ENCODE measurements at regions not wholly inside any gene's neighbourhood (a gene's known extent, or its start where the extent isn't known, plus 50 kb on each side); places are given as distances from the start of the nearest gene placed in this dataset.
A peak's percentile ranks its signal among the peaks of the same experiment; 100 is the strongest.
"Not testable (repeated sequence)": the region's sequence is repeated elsewhere in the genome, so short reads cannot be mapped to it uniquely, and the experiment has no call there.

DNA sequence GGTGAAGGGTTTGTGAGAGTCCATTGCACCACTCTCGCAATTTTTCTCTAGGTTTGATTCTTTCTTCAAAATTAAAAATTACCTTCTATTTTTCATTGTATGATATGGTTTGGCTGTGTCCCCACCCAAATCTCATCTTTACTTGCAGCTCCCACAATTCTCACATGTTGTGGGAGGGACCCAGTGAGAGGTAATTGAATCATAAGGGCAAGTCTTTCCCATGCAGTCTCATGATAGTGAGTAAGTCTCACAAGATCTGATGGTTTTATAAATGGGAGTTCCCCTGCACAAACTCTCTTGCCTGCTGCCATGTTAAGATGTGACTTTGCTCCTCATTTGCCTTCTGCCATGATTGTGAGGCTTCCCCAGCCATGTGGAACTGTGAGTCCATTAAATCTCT, 711.2 kb upstream of the AUTS2 start:
- DNase-seq: not testable (repeated sequence)

DNA sequence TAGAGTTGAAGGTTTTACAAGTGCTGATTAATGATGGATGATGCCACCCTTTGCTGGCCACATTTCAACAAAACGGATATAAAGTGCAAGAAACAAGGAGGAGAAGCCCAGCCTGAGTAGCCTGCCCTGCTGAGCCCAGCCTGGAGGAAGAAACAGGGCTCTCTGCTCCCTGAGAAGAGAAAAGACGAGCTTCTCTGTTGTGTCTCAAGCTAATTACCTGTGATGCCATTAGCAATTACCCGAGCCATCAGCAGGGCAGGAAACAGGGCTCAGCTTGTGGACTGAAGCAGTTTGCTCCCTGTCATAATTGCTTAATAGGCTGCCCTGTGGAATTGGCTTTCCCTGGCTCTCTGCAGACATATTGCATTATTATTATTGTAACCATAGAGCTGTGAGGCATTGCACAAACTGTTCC, 709.3 kb upstream of the AUTS2 start:
- no peak for DNase-seq

DNA sequence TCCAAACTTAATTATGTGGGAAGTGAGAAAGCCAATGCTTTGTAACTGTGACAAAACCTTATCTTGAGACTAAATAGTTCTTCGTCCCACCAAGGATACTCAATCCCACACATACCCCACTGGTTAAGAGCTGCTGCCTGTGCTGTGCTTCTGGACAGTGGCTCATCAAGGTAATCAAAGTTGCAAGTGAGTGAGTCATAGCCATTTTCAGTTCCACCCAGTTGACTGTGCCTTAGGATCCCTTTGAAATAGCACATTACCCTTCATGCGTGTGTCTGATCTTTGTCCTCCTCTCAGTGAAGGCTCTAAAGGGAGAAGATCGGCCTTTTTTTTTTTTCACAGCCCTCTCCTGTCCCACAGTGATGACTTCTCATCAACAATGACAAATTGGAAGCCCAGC, 706.0 kb upstream of the AUTS2 start:
- no peak for DNase-seq

DNA sequence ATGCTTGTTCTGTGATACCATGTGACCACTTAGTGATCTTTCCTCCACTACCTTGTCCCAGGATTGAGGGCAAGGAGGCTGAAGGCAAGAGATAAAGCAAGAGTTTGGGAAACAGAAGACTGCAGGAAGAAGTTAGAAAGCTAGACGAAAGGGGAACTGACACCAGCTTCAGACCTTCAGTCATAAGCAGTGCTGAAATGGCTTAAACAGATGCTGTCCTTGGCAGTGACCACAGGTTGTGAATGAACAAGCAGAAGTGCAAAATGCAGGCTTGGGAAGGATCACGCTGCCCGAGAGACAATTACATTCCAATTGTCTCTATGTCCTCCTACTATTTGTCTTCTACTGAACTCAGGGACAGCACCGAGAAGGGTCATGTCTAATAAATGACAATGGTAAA, 704.9 kb upstream of the AUTS2 start:
- no peak for DNase-seq

DNA sequence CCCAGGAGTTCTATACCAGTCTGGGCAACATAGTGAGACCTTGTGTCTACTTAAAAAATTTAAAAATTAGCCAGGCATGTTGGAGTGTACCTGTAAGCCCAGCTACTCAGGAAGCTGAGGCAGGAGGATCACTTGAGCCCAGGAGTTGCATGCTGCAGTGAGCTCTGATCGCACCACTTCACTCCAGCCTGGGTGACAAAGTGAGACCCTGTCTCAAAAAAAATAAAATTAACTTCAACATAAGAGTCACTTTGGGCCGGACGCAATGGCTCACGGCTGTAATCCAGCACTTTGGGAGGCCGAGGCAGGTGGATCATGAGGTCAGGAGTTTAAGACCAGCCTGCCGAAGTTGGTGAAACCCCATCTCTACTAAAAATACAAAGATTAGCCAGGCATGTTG, 699.1 kb upstream of the AUTS2 start:
- DNase-seq: not testable (repeated sequence)

DNA sequence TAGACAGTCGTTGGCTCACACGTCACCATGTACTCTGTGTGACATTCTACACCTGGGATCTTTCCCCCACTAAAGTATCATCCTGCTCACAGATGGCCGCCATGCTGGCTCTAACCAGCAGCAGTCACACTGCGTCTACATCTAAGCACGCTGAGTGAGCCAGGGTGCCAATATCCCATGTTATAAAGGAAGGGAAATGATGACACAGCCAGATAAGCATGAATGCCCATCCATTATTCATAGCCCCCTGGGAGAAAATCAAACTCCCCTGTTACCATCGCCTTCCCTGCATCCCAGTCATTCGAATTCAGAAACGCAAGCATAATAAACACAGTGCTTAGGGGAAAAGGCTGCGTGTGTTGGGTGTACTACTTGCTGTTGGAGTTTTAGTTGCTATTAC, 698.2 kb upstream of the AUTS2 start:
- DNase-seq: no peak

DNA sequence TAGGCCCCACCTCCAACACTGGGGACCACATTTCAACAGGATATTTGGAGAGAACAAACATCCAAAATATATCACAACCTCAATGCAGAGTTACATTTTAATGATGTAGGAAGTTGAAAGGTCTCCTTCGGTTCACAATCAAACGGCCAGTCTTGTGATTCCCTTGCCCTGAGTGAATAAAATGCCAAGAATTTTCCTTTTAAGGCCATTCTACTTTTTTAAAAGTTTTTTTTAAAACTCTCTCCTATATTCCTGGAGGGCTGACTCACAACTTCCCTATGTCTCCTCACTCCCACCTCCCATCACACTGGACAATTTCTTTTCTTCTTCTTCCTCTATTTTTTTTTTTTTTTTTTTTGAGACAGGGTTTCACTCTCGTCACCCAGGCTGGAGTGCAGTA, 693.6 kb upstream of the AUTS2 start:
- no peak for DNase-seq

DNA sequence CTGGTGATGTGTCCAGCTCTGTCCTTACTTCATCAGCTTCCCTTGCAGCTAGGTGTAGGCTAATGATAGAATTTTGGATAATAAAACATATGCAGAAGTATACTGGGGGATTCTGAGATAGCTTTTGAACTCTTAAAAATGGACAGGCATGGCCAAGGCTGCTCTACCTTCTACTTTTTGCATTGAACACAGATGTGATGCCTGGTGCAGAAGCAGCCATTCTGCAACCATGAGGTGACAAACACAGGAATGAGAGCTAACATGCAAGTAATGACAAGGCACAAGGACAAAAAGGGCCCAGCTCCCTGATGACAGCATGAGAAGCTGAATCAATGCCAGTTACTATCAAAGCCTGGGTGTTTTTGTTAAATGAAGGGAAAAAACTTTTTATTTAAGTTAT, 686.5 kb upstream of the AUTS2 start:
- DNase-seq: no peak

DNA sequence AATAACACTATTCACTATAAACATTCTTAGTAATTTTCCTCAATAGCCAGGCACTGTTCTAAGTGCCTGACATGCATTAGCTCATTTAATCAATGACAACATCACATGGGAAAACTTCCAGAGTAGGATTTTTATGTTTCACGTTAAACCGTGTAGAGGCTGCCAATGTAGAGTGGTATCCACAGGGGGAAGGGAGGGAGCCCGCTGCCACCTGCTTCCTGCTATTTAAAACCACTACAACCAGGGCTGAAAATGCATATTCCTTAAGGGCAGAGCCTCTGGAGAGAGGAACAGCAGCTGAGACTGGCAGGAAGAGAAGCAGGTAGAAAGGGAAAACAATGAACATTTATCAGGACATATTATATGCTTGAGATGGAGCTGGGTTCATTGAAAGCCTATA, 684.3 kb upstream of the AUTS2 start:
- peak; percentile 65 for DNase-seq

DNA sequence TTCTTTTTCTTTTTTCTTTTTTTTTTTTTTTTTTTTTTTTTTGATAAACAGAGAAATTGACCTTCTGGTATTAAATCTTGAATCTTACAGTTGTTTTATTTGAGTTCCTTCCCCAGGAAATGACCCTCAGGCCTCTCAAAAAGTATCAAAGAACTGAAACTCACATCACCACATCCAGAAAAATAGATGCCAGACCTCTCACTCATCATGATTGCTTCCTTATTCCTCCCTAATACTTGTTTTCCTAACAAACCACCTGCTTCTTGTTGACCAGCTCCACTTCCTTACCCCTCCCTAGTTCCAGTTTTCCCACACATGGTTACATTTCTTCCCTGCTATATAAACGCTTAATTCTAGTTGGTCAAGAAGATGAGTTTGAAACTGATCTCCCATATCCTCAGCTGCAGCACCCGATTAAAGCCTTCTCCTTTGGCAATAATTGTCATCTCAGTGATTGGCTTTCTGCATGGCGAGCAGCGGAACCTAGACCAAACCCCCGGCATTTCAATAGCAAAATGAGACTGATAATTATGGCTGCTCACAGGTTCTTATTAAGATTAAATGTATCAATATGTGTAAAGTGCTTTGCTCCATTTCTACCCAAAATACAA, 681.1 kb upstream of the AUTS2 start:
- no peak for DNase-seq

DNA sequence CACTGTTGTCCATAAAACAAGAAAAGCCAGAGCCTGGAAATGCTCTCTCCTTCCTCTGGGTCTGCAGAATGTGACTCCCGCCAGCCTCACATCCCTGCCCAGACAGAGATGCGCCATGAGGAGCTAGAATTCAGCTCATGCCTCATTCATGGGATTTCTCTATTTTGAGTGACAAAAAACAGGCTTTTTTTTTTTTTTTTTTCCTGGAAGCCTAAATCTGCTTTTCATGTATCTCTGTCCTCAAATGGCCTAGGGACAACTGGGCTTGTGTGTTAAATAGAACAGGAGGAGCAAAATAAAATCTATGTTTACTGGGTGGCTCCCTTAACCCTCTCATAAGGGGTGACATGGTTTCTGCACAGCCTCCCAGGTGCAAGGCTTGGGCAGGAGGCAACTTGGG, 679.7 kb upstream of the AUTS2 start:
- DNase-seq: no peak

DNA sequence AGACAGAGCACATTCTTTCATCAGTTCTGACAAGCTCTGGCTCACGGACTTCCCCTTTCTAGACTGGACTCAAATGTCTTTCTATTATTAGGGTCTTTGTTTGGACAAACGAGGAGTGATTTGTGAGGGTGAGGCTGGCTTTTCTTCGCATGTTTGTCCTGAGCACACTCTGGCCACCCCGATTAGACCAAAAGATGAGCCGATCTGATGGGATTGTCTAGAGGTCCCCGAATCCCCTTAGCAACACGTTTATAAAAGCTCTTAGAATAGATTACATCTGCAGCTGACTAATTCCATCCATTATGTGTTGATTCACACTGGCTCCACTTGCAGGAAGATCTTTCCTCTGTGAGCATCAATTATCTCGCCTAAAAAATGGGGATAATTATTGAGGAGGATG, 675.4 kb upstream of the AUTS2 start:
- DNase-seq: no peak

DNA sequence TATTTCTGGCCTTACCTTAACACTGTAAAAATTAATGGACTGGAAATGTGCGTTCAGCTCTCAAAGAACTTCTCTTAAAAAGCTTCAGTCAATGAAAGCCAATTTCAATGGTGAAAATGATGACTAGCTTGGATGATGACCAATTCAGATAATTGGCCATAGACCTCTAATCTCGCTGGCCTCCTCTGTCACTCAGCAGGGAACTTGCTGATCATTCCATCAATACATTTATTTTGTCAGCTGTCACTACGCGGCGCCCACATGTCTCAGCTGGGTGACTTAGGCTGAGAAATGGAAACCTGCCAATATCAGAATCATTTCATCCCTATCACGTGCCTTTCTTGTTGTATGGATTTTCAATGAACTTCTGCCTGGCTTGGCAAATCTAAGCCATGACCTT, 673.0 kb upstream of the AUTS2 start:
- peak; percentile 75 for DNase-seq

DNA sequence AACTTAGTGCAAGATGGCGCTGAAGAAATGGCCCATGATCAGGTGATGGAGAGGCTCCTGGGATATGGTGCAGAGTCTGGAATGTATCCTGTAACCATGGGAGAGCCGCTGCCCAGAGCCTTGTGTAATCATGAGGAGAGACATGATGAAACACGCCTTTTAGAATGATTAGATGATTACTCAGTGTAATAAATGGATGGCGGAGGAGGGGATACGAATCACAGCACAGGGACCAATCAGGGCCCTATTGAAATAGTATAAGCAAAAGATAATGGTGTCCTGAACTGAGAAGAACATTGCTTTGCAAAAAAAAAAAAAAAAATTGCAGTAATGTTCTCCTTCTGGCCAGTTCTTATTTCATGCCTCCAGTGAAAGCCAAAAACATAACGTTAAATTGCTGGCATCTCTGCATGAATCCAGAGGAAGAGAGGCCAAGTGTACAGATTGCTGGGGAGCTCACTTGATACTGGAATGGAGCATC, 668.5 kb upstream of the AUTS2 start:
- peak; percentile 53 for DNase-seq

DNA sequence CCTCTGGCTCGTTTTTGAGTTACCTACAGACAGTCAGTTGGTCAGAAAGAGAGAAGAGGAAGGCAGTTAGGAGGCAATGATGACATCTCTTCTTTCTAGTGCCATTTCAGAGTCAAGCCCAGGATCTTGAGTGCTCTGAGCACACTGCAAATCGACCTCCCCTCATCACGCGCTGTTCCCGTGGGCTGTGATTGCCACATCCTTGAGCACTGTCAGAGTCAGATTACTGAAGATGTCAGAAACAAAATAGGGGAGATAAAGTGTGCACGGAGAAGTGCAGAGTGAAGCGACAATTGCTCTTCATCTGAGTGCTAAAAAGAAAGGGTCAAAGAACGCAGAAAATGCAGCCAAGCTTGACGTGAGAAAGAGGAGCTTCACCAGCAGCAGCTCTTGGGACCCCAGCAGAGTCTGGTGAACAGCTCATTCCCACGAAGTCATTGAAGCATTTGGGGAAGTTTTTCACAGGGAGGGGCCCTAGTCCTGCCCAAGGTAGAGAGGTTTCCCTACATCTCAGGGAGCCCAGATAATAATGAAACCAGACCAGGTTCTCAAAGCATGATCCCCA, 661.7 kb upstream of the AUTS2 start:
- DNase-seq: no peak

DNA sequence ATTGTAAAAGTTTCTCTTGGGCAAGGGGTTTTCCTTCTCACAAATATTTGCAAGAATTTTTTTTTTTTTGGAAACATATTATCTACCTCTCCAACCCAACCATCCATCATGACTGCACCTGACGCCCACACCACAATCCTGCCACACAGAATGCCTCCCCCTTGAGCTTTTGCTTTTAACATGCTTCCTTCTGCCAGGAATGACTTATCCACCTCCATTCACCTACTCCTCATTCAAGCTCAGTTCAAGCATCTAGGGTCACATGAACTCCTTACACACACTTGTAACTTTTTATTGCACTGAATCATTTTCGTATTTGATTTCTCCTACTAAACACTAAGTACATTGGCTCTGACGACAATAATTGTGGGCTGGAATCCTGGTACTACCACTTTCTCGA, 660.1 kb upstream of the AUTS2 start:
- no peak for DNase-seq

DNA sequence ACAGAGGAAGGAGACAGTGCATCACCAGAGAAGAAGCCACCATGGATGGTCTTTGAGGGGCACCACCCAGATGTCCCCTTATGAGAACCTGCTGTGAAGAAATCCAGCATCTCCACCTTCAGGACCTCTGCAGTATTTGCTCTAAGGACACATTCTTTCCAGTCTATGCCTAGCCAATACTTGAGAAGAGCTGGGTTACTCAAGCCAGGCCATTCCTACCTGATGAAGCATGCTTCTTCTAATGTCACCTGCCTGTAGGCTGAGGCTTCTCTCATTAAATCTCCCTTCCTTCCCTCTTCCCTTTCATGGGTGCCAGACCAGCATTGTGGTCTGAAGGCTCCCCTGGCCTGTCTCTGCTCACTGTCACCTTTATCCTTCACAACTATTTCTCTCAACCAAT, 654.5 kb upstream of the AUTS2 start:
- DNase-seq: no peak

DNA sequence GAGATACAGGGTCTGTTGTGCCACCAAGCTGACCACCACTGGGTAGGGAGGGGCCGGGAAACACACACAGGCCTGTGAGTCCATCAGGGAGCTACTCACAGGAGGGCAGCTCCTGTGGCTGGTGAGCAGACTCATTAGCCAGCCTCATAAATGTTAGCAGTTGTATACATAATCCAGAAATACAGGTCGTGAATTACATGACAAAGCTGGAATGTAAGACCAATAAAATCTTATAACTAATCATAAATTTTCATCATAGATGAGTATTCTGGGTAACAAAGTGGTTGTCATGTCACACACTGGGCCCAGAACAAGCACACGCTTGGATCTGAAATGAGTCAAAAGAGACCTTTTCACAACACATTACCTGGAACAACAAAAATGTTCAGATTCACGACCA, 642.6 kb upstream of the AUTS2 start:
- DNase-seq: no peak

DNA sequence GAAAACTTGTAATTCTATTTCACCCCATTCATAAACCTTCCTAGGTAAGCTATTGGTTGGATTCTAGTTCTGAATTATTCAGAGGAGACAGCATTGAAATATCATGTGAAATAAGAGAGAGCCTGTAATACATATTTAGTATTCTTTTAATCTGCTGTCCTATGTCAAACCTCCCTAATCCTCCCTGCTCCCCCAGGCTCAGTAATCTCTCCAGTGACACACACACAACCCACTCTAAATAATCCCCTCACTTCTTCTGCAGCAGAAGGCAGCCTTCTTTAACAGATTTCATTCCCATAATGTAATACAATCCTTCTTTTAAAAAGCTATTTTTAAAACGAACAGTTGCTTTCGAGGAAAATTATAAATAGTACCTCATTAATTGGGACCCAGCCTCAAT, 639.7 kb upstream of the AUTS2 start:
- DNase-seq: peak; percentile 15

DNA sequence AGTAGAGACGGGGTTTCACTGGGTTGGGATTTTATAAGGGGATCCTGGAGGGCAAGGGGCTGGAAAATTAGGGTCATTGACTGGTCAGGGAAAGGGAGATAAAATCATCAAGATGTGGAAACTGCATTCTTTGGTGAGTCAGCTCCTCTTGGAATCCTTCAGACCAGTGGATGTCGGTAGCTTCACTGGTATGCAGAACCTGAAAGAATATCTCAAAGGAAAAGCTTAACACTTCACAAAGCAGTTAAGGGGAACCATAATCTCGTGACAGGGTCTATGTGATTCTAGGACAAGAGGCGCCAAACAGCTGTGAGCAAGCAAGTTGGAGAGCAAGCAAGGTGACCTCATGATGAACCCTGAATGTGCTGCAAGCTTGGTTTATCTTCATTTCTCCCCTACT, 634.7 kb upstream of the AUTS2 start:
- DNase-seq: no peak

DNA sequence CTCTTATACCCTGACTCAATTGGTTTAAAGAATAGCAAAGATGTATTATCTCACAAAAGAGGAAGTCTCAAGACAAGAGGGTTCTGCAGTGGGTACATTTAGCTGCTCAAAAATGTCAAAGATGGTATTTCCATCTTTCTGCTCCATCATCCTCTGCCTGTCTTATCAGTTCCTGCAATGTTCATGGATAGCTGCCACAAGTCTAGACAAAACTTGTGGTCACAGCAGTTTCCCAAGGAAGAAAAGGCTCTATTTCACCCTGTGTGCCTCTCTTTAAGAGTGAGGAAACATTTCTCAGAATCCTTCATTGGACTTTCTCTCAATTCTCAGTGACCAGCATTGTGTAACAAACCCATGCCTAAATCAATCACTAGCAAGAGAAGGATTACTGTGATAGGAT, 634.2 kb upstream of the AUTS2 start:
- no peak for DNase-seq

DNA sequence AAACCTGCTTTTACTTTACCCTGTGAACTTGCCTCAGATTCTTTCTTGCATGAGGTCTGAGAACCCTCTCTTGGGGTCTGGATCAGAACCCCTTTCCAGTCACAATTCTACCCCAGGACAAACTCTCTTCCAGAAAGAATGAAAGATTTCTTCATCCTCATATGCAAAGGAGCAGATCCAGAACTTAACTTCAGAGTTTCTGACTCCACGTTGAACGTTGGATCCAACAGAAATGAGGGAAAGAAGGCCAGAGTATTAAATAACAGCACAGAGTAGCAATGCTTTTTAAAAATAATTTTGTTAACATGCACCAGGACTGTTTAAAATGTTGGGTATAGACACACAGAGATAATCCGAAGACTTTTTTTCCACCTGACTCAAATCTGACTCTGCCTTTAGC, 632.9 kb upstream of the AUTS2 start:
- DNase-seq: no peak

DNA sequence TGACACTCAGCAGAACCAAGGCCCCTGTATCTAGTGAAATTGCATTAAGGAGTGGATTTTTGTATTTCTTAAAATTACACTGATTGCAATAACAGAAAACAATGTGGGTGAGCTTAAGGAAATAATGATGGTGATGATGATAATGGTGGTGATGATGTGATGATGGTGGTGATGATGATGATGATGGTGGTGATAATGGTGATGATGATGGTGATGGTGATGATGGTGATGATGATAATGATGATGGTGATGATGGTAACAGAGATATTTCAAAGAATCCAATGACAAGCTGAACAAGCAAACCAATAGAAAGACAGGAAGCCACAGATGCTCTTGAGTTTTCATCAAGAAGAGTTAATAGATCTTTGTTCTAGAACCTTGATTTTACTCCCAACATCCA, 630.7 kb upstream of the AUTS2 start:
- no peak for DNase-seq

DNA sequence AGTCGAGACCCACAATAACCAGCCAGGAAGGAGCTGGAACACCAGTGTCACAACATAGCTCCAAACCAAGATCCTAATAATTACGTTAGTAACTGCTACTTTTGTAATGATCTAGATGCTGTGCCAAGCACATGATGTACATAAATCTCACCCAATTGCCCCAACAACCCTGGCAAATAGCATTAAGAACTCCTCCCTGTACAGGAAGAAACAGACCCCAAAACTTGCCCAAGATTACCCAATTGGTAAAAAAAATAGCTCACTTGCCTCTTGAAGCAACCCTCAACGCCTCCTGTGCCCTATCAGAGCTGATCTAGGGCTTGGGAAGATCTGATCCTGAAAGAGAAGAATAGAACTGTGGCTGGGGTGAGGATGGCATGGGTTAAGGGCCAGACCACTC, 628.7 kb upstream of the AUTS2 start:
- DNase-seq: no peak

DNA sequence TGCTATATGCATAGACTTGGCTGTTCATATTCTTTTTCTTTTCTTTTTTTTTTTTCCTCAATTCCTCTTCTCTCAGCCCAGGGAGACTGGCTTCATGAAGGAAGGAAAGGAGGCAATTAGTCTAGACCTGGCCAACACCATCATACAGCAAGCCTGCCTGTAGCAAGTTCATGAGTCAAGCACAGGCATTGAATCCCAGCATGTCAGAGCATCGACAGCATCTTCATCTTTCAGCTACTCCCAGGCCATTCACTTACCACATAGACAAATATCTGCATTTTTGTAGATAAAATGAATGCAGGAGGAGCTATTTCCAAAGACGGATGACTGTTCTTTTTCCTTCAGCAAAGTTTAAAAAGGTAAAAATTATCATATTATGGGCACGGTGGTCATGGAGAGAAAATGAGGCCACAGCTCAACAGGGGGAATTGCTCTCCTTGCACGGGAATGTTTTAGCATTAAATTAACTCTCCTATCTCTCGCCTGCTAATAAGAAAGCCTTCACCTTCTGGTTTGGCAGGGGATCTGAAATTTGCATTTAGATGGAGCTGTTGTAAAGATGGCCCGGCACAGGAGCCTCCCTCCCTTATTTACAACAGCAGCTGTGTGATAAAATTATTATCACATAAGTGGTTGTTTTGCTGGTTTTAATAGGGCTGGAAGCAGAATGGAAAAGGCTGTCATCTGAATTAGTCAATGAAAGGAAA, 626.5 kb upstream of the AUTS2 start:
- no peak for DNase-seq
